Adrenal gland (tissue), 9 donors: ENCODE measurements at regions not wholly inside any gene's neighbourhood (a gene's known extent, or its start where the extent isn't known, plus 50 kb on each side); places are given as distances from the start of the nearest gene placed in this dataset.

Experiments used
- DNase-seq, 7 donors: peaks; one replicate each; pipeline ENCODE4 v3.0.0-alpha.2; 2019 to 2020
- H3K27ac ChIP-seq, 5 donors: fragments of 200-600 bp; sonication (generic) in 4 of 5; 1 replicate in 3 of 5; 2 replicates in 2 of 5; pipeline versions ENCODE4 v1.5.1 to v1.8.0; 2016 to 2020; ENCODE audit warnings: mild to moderate bottlenecking in 1 of 5
- H3K27me3 ChIP-seq: fragments of 200-600 bp; 2 replicates; pipeline ENCODE4 v1.8.0; 2021
- H3K36me3 ChIP-seq, 2 donors: fragments of 200-600 bp; replicated peaks in 1 of 2; 1 replicate in 1 of 2; 2 replicates in 1 of 2; pipeline versions ENCODE4 v1.5.1 to v1.8.0; 2018 to 2022
- H3K4me1 ChIP-seq, 2 donors: fragments of 200-600 bp; replicated peaks in 1 of 2; 1 replicate in 1 of 2; 2 replicates in 1 of 2; pipeline versions ENCODE4 v1.5.1 to v1.8.0; 2018 to 2021
- H3K4me3 ChIP-seq, 4 donors: fragments of 200-600 bp; sonication (generic) in 3 of 4; one replicate each; pipeline ENCODE4 v1.5.1; 2016 to 2018
- H3K9me3 ChIP-seq, 3 donors: fragments of 200-600 bp; sonication (generic) in 1 of 3; replicated peaks in 1 of 3; 1 replicate in 2 of 3; 2 replicates in 1 of 3; pipeline versions ENCODE4 v1.5.1 to v1.8.0; 2016 to 2021
- POLR2A ChIP-seq, 2 donors: fragments of 450-650 bp; IDR thresholded peaks; one replicate each; pipeline ENCODE4 v1.6.1; 2017; ENCODE audit warnings: antibody characterized with exemption in 2 of 2, mild to moderate bottlenecking in 2 of 2, moderate library complexity in 1 of 2
- WGBS, 4 donors: extraction: QIAGEN DNeasy Blood & Tissue Kit in 2 of 4; methylation state at CpG; one replicate each; pipeline versions ENCODE4 v1.1.5 to v1.1.7; 2013 to 2017; 5-methylcytosine and 5-hydroxymethylcytosine counted together
- intact Hi-C, 2 donors: fragments of 100-400 bp; cut with DNase I; formaldehyde crosslinking; loops; one replicate each; pipeline versions ENCODE4 v1.14.1 to v1.15.0; 2022 to 2023
- TF ChIP-seq, protein P1 (sequence below), 6 experiments: fragments of 450-650 bp in 4 of 6; fragments of 200-600 bp in 2 of 6; sonication (generic) in 1 of 6; IDR thresholded peaks; 1 replicate in 5 of 6; 2 replicates in 1 of 6; pipeline versions ENCODE4 v1.5.1 to v1.8.0; 2016 to 2021; ENCODE audit warnings: antibody characterized with exemption in 6 of 6, mild to moderate bottlenecking in 2 of 6, moderate library complexity in 1 of 6
- donor health status: healthy with polysubstance abuse.
- donor health status: Bipolar disorder and iron deficiency.
- donor health status: DM: yes; HTN: yes; CAD: no.
- donor health status: DM: no; HTN: no; CAD: no.
- donor health status: DM: no; HTN: no; CAD: no.

DNA sequence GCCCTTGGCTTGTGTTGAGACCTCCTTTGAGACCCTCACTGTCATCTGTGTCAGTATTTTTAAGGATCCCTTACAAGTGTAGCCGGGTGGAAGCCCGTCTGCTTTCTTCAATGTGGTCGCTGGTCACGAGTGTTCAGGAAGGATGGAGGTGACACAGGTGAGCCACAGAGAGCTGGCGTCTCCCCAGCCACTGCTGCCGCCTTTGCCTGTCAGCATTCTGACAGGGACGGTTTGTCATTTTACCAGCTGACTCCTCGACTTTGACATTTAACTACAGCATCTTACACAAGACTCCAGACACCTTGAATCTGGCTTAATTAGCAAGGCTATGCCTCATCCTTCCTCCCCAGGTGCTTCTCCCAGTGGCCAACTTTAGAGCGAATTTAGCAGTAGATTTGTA, 56.3 kb upstream of the MPHOSPH6 start:
- DNase-seq = no peak
- 58 to 74% (median 61%) methylated on average over 8 to 9 of the region's 9 CpGs for WGBS, 4 donors
- intact Hi-C loops = loop anchor here (2.0 to 5.0 kb wide), 3 partner anchors 194 to 334 kb away; no protein-coding TSS in a partner anchor

DNA sequence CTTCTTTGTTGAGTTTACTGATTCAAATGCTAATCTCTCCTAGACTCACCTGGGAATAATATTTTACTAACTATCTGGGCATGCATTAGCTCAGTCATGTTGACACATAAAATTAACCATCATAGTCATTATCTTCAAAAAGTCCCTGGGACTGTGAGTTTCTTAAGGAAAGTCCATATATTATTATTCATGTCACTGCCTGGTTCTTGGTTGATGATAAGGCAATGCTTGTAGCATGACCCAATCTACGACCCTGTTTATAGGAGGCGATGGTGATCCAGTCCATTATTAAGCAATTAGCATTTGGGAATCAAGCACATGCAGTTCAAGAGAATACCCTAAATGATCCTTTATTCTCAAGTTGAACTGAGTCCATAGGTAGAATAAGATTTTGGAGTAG, 54.8 kb upstream of the MPHOSPH6 start:
- WGBS, 4 donors = 76 to 86% (median 80%) methylated on average over 2 of the region's 2 CpGs
- H3K4me3 ChIP-seq = no peak overlapping the region
- no peak overlapping the region for H3K27ac ChIP-seq
- no peaks in the 10 kb centered on the region for H3K4me1 ChIP-seq
- no peak for TF ChIP-seq POLR2A (IDR thresholded peaks at IDR 0.05)
- TF ChIP-seq, protein P1, sequence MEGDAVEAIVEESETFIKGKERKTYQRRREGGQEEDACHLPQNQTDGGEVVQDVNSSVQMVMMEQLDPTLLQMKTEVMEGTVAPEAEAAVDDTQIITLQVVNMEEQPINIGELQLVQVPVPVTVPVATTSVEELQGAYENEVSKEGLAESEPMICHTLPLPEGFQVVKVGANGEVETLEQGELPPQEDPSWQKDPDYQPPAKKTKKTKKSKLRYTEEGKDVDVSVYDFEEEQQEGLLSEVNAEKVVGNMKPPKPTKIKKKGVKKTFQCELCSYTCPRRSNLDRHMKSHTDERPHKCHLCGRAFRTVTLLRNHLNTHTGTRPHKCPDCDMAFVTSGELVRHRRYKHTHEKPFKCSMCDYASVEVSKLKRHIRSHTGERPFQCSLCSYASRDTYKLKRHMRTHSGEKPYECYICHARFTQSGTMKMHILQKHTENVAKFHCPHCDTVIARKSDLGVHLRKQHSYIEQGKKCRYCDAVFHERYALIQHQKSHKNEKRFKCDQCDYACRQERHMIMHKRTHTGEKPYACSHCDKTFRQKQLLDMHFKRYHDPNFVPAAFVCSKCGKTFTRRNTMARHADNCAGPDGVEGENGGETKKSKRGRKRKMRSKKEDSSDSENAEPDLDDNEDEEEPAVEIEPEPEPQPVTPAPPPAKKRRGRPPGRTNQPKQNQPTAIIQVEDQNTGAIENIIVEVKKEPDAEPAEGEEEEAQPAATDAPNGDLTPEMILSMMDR (IDR thresholded peaks at IDR 0.05) = no peak
- no peaks in the 10 kb centered on the region for H3K36me3 ChIP-seq
- H3K27me3 ChIP-seq = no peaks in the 10 kb centered on the region
- DNase-seq = no peak
- intact Hi-C loops = loop anchor here (5.0 kb wide), 2 partner anchors 283 to 333 kb away; no protein-coding TSS in a partner anchor
- no peaks in the 10 kb centered on the region for H3K9me3 ChIP-seq

More for the DNA sequence above, 56.3 kb upstream of the MPHOSPH6 start:
- no peak overlapping the region for H3K4me3 ChIP-seq
- H3K27me3 ChIP-seq = peaks cover 3% of the 10 kb centered on the region
- no peak overlapping the region for H3K27ac ChIP-seq
- H3K36me3 ChIP-seq = no peaks in the 10 kb centered on the region
- H3K9me3 ChIP-seq = no peaks in the 10 kb centered on the region
- TF ChIP-seq, protein P1 (IDR thresholded peaks at IDR 0.05) = no peak
- no peak for TF ChIP-seq POLR2A (IDR thresholded peaks at IDR 0.05)
- no peaks in the 10 kb centered on the region for H3K4me1 ChIP-seq

DNA sequence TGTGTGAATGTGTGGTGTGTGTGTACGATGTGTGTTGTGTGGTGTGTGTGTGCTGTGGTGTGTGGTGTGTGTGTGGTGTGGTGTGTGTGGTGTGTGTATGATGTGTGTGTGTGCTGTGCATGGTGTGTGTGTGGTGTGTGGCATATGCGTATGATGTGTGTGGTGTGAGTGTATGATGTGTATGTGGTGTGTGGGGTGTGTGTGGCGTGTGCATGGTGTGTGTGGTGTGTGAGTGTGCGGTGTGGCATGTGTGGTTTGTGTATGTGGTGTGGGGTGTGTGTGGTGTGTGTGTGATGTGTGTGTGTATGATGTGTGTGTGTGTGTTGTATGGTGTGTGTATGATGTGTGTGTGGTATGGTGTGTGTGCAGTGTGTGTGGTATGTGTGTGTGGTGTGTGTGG, 50.5 kb upstream of the MPHOSPH6 start:
- H3K4me3 ChIP-seq = no peak overlapping the region
- H3K36me3 ChIP-seq = no peaks in the 10 kb centered on the region
- WGBS, 4 donors = 88 to 93% (median 91%) methylated on average over 4 of the region's 4 CpGs
- H3K27me3 ChIP-seq = no peaks in the 10 kb centered on the region
- no peak for TF ChIP-seq POLR2A (IDR thresholded peaks at IDR 0.05)
- TF ChIP-seq, protein P1 (IDR thresholded peaks at IDR 0.05) = no peak
- no peaks in the 10 kb centered on the region for H3K9me3 ChIP-seq
- no peak overlapping the region for H3K27ac ChIP-seq
- intact Hi-C loops = no loop called here
- no peaks in the 10 kb centered on the region for H3K4me1 ChIP-seq
- no peak for DNase-seq
